VCaP (cell line): ENCODE measurements at regions not wholly inside any gene's neighbourhood (a gene's known extent, or its start where the extent isn't known, plus 50 kb on each side); places are given as distances from the start of the nearest gene placed in this dataset.
"Not testable (repeated sequence)": the region's sequence is repeated elsewhere in the genome, so short reads cannot be mapped to it uniquely, and the experiment has no call there.

Experiments used
- H3K27ac ChIP-seq: fragments of 450-650 bp; 2 replicates; pipeline ENCODE4 v1.5.1; 2017
- CTCF ChIP-seq: fragments of 450-650 bp; conservative IDR thresholded peaks from 2 replicates; pipeline ENCODE4 v1.5.1; 2017; ENCODE audit warnings: mild to moderate bottlenecking, moderate library complexity

GRCh38 chr13:111437417-111437816, 117.0 kb downstream of the TEX29 start:
- no peak overlapping the region for H3K27ac ChIP-seq
- TF ChIP-seq CTCF, result no peak

- no peak overlapping the region for H3K27ac ChIP-seq
- TF ChIP-seq CTCF, result no peak
Measured at GRCh38 chr13:111437856-111438547, 117.6 kb downstream of the TEX29 start.

- peak; percentile 79 for TF ChIP-seq CTCF
Measured at GRCh38 chr13:111440492-111440891, 120.0 kb downstream of the TEX29 start.

GRCh38 chr13:111443981-111444380, 123.5 kb downstream of the TEX29 start:
- no peak; the same call in none of the 2 replicates for TF ChIP-seq CTCF
- no peak overlapping the region for H3K27ac ChIP-seq

More at GRCh38 chr13:111440492-111440891, 120.0 kb downstream of the TEX29 start:
- not testable (repeated sequence) for H3K27ac ChIP-seq

- TF ChIP-seq CTCF, result no peak
Measured at GRCh38 chr13:111448504-111448903, 128.1 kb downstream of the TEX29 start.

GRCh38 chr13:111449041-111449440, 128.6 kb downstream of the TEX29 start:
- no peak for TF ChIP-seq CTCF
- H3K27ac ChIP-seq, result no peak overlapping the region

More at GRCh38 chr13:111448504-111448903, 128.1 kb downstream of the TEX29 start:
- H3K27ac ChIP-seq, result no peak overlapping the region

- TF ChIP-seq CTCF, result no peak
- no peak overlapping the region for H3K27ac ChIP-seq
Measured at GRCh38 chr13:111451402-111451801, 131.0 kb downstream of the TEX29 start.
